GM18498 (cell line): ENCODE measurements at regions not wholly inside any gene's neighbourhood (a gene's known extent, or its start where the extent isn't known, plus 50 kb on each side); places are given as distances from the start of the nearest gene placed in this dataset.
A peak's percentile ranks its signal among the peaks of the same experiment; 100 is the strongest.

Experiments
- ATAC-seq: cut with Tn5 transposase; IDR thresholded peaks from one replicate; pipeline ENCODE4 v1.9.1; 2021; ENCODE audit warnings: mild to moderate bottlenecking, moderate library complexity; ENCODE audit not compliant: unreplicated experiment

GRCh38 chr6:22621701-22622100, 52.3 kb downstream of the HDGFL1 start:
- no peak for ATAC-seq

GRCh38 chr6:22622351-22622750, 53.0 kb downstream of the HDGFL1 start:
- ATAC-seq: no peak

GRCh38 chr6:22622813-22623212, 53.4 kb downstream of the HDGFL1 start:
- ATAC-seq: no peak

- ATAC-seq: no peak
Measured at GRCh38 chr6:22627644-22628043, 58.3 kb downstream of the HDGFL1 start.

- no peak for ATAC-seq
Measured at GRCh38 chr6:22631091-22631490, 61.7 kb downstream of the HDGFL1 start.

GRCh38 chr6:22632581-22633145, 63.3 kb downstream of the HDGFL1 start:
- no peak for ATAC-seq

- ATAC-seq: no peak
Measured at GRCh38 chr6:22636452-22636851, 67.1 kb downstream of the HDGFL1 start.

GRCh38 chr6:22637782-22638181, 68.4 kb downstream of the HDGFL1 start:
- no peak for ATAC-seq

GRCh38 chr6:22638320-22638719, 69.0 kb downstream of the HDGFL1 start:
- ATAC-seq: no peak

GRCh38 chr6:22642254-22642653, 72.9 kb downstream of the HDGFL1 start:
- no peak for ATAC-seq

GRCh38 chr6:22643780-22644179, 74.4 kb downstream of the HDGFL1 start:
- ATAC-seq: no peak

GRCh38 chr6:22647719-22648118, 78.4 kb downstream of the HDGFL1 start:
- ATAC-seq: no peak

- ATAC-seq: no peak
Measured at GRCh38 chr6:22651731-22652130, 82.4 kb downstream of the HDGFL1 start.

GRCh38 chr6:22653980-22654610, 84.7 kb downstream of the HDGFL1 start:
- ATAC-seq: no peak

- peak; percentile 58 for ATAC-seq
Measured at GRCh38 chr6:22656706-22657351, 87.5 kb downstream of the HDGFL1 start.

- ATAC-seq: peak; percentile 48
Measured at GRCh38 chr6:22657352-22657980, 88.1 kb downstream of the HDGFL1 start.

GRCh38 chr6:22658183-22658582, 88.8 kb downstream of the HDGFL1 start:
- no peak for ATAC-seq

- ATAC-seq: no peak
Measured at GRCh38 chr6:22658934-22659333, 89.6 kb downstream of the HDGFL1 start.

GRCh38 chr6:22664968-22665367, 95.6 kb downstream of the HDGFL1 start:
- ATAC-seq: no peak

- no peak for ATAC-seq
Measured at GRCh38 chr6:22666021-22666420, 96.7 kb downstream of the HDGFL1 start.

GRCh38 chr6:22666586-22666985, 97.2 kb downstream of the HDGFL1 start:
- ATAC-seq: no peak

- ATAC-seq: no peak
Measured at GRCh38 chr6:22667855-22668254, 98.5 kb downstream of the HDGFL1 start.
